Kidney epithelial cell (primary cell): ENCODE measurements at regions not wholly inside any gene's neighbourhood (a gene's known extent, or its start where the extent isn't known, plus 50 kb on each side); places are given as distances from the start of the nearest gene placed in this dataset.

Experiments used
- DNase-seq: peaks from one replicate; pipeline ENCODE4 v3.0.0-alpha.2; 2010; ENCODE audit warnings: low read depth
- H3K27me3 ChIP-seq: 2 replicates; pipeline ENCODE4 v1.6.0; 2011; ENCODE audit warnings: low read length; ENCODE audit not compliant: control insufficient read depth, insufficient read depth
- H3K36me3 ChIP-seq: 2 replicates; pipeline ENCODE4 v1.5.1; 2011; ENCODE audit warnings: low read length; ENCODE audit not compliant: control insufficient read depth, insufficient read depth
- H3K4me3 ChIP-seq: 2 replicates; pipeline ENCODE4 v1.5.1; 2011; ENCODE audit warnings: low read depth, mild to moderate bottlenecking, control low read depth, low read length
- CTCF ChIP-seq: IDR thresholded peaks from 2 replicates; pipeline ENCODE4 v1.5.1; 2011; ENCODE audit warnings: mild to moderate bottlenecking, moderate library complexity, low read length, control low read depth, inconsistent platforms; ENCODE audit not compliant: insufficient read depth, poor library complexity, severe bottlenecking

GRCh38 chr1:228803421-228803820, 68.1 kb downstream of the RHOU start:
- Histone ChIP-seq H3K4me3 (no peak overlapping the region), H3K36me3 (no peaks in the 10 kb centered on the region), H3K27me3 (no peaks in the 10 kb centered on the region)
- TF ChIP-seq CTCF = no peak
- DNase-seq = no peak

- H3K4me3 ChIP-seq = no peak overlapping the region
- H3K27me3 ChIP-seq = no peaks in the 10 kb centered on the region
- H3K36me3 ChIP-seq = no peaks in the 10 kb centered on the region
- TF ChIP-seq CTCF = no peak
- DNase-seq = no peak
These were observed 68.9 kb downstream of the RHOU start for GRCh38 chr1:228804173-228804572.

GRCh38 chr1:228804640-228805413, 69.5 kb downstream of the RHOU start:
- Histone ChIP-seq H3K36me3 (no peaks in the 10 kb centered on the region), H3K27me3 (no peaks in the 10 kb centered on the region), H3K4me3 (no peak overlapping the region)
- no peak for DNase-seq
- TF ChIP-seq CTCF = no peak

GRCh38 chr1:228807904-228808605, 72.8 kb downstream of the RHOU start:
- Histone ChIP-seq H3K27me3 (no peaks in the 10 kb centered on the region), H3K36me3 (no peaks in the 10 kb centered on the region), H3K4me3 (no peak overlapping the region)
- DNase-seq = no peak
- TF ChIP-seq CTCF = no peak

GRCh38 chr1:228809621-228810394, 74.5 kb downstream of the RHOU start:
- Histone ChIP-seq H3K27me3 (no peaks in the 10 kb centered on the region), H3K36me3 (no peaks in the 10 kb centered on the region), H3K4me3 (no peak overlapping the region)
- no peak for DNase-seq
- TF ChIP-seq CTCF = no peak
